DMS153 (cell line): ENCODE measurements at regions not wholly inside any gene's neighbourhood (a gene's known extent, or its start where the extent isn't known, plus 50 kb on each side); places are given as distances from the start of the nearest gene placed in this dataset.
"Not testable (repeated sequence)": the region's sequence is repeated elsewhere in the genome, so short reads cannot be mapped to it uniquely, and the experiment has no call there.

Experiments
- DNase-seq: peaks from one replicate; lab custom pipeline; 2025; lab: John Stamatoyannopoulos, UW

DNA sequence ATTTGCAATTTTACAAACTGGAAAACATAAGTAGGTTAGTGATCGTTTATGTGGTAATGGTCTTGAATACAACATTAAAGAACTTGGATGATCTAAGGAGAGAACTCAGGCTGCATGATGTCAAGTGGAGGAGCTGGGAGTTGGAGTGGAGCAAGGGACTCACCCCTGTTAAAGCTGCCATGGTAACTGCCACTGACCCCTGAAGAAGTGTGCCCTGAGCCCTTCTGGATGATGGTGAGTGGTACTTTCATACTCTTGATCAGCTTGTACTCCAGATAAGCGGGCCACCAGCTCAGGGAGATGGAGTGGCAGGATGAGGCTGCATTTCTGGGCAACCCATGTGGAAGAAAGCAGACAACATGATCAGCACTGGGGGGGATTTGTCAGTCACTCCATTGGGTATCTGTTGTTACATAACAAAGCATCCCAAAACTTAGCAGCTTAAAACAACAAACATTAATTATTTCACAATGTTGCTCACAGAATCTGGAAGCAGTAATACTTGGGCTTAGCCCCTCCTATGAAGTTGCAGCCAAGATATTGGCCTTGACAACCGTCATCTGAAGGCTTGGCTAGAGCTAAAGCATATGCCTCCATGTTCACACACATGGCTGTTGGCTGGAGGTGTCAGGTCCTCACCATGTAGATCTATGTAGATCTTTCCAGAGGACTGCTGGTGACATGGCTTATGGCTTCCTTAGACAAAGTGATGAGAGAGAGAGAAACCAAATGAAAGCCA lies 213.8 kb downstream of the DUSP10 start:
- DNase-seq = no peak

DNA sequence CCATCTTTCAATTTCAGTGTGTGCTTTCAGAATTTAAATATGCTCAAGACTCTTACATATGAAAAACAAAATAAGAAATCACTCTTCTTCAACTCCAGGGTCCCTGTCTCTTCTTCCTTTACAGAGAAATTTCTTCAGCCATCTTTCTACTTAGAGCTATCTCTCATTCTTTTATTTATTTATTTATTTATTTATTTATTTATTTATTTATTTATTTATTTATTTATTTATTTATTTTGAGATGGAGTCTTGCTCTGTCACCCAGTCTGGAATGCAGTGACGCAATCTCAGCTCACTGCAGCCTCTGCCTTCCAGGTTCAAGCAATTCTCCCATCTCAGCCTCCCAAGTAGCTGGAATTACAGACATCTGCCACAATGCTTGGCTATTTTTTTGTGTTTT lies 211.7 kb downstream of the DUSP10 start:
- DNase-seq = not testable (repeated sequence)

- DNase-seq = no peak
These were observed 211.1 kb downstream of the DUSP10 start for GRCh38 chr1:221530791-221531190.

DNA sequence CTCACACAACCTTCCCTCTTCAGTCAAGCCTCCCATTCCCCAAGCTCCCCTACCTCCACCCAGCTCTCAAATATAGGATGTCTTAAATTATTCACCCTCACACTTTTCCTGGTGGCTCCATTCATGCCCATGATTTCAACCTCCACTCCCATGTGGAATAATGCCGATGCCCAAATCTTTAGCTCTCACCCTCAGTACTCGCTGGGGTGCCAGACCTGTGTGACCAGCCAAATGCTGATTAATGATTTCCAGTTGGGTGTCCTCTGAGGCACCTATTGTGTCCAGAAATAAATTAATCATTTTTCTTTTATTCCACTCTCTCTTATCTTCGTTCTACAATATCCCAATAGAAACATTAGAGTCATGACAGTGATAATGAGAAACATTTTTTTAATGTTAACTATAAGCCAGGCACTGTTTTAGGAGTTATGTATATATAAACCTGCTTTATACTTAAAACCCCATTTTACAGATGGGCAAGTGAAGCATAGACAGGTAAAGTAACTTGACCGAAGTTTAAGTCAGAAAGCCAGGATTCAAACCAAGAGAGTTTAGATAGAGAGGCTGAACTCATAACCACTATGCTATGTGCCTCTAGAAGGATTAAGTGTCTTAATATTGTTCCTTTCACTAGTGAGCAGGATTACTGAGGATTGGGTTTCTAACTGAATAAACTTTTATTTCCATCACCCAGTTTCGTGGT lies 209.7 kb downstream of the DUSP10 start:
- DNase-seq = no peak

DNA sequence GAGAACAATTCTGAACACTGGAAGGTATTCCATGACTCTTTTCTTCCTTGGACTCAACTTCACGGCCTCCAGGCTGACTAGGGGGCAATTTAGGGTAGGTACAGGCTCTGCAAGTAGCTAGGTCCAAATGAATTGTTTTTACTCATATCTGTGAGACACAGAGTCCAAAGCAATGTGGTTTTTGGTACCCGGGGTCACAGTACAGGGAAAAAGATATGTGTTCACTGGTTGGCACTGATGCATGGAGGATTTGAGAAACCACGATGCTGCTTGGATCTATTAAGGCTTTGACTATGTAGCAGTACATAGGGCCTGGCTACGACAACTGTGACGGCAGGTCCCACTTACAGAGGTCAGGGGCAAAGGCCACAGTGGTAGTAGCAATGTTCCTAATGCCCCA lies 200.6 kb downstream of the DUSP10 start:
- no peak for DNase-seq

- peak; percentile 23 for DNase-seq
These were observed 198.3 kb downstream of the DUSP10 start for GRCh38 chr1:221543529-221544120.

GRCh38 chr1:221548942-221549341 lies 192.9 kb downstream of the DUSP10 start:
- DNase-seq = no peak

GRCh38 chr1:221549815-221550214 lies 192.1 kb downstream of the DUSP10 start:
- DNase-seq = no peak

- not testable (repeated sequence) for DNase-seq
These were observed 189.1 kb downstream of the DUSP10 start for GRCh38 chr1:221552792-221553191.

GRCh38 chr1:221555689-221556433 lies 186.0 kb downstream of the DUSP10 start:
- no peak for DNase-seq

- DNase-seq = no peak
These were observed 185.5 kb downstream of the DUSP10 start for GRCh38 chr1:221556435-221556834.

GRCh38 chr1:221557013-221557412 lies 184.9 kb downstream of the DUSP10 start:
- no peak for DNase-seq

GRCh38 chr1:221558396-221558795 lies 183.5 kb downstream of the DUSP10 start:
- DNase-seq = no peak

- DNase-seq = no peak
These were observed 182.0 kb downstream of the DUSP10 start for GRCh38 chr1:221559911-221560310.

DNA sequence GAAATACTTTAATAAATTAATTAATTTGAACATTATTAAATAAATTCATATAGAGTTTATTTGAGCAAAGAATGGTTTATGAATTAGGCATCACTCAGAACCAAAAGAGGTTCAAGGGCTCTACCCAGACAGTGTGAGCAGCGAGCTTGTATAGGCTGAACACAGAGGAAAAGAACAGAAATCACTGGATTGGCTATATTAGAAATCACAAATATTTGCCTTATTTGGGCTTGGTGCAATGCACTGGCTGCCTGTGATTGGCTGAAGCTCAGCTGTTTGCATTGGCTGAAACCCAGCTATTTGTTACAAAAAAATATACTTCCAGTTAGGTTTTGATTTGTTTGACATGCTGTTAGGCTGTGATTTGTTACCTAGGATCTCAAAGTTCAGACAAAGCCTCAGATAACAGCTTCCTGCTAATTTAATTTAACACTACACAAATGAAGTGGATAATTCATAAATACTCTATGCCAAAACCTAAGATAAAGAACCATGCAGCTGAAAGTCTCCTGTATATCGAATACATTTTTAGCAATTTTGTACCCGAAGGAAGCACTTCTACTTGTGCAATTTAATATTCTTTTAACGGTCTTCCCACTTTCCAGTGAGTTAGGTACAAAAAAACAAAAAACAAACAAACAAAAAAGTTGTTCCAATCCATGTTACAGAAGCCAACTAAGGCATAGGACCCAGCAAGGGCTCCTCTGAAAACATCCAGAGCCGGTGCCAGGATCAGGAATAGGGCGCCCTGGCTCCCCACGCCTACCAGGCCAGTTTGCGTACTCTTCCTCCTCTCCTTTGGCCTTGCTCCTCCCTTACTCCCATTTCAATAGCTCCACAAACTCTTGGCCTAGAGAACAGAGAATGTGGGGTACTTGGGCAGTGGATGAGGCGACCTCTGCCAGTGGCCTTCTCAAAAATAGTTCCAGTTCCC lies 179.1 kb downstream of the DUSP10 start:
- no peak for DNase-seq

DNA sequence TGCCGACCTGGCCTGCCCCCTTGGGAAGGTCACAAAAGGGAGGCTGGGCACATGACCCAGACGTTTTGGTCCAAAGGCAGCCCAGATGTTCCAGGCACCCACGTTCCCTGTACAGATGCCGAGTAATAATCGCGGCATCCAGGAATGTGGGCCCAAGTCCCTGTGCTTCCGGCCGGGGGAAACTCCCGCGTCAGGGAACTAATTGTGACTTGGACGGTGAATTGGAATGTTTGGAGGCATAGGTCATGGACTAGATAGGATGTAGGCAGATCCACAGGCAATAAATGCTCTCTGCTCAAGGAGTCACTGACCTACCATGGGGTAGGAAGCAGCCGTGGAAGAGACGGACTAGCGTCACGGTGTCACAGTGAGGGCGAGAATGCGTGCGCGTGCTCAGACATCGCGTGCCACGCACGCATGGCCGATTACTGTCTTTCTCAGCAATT lies 178.4 kb downstream of the DUSP10 start:
- DNase-seq = no peak

GRCh38 chr1:221564891-221565290 lies 177.0 kb downstream of the DUSP10 start:
- no peak for DNase-seq

DNA sequence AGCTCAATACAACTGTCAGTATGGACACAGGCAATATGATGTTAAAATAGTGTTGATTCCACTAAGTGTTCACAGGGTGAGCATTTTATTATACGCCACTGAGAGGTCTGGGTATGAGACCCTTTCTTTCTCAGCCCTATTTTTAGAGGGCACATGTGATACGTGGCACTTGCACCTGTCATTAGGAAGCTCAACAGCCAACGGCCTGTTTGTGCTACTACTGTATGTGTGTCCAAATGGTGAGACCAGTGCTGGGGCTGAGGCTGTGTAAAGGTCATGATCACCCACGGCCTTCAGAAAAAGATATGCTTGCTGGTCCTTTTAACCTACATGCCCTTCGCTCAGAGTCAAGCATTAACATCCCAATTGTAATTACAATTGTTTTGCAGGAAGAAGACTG lies 176.2 kb downstream of the DUSP10 start:
- no peak for DNase-seq

DNA sequence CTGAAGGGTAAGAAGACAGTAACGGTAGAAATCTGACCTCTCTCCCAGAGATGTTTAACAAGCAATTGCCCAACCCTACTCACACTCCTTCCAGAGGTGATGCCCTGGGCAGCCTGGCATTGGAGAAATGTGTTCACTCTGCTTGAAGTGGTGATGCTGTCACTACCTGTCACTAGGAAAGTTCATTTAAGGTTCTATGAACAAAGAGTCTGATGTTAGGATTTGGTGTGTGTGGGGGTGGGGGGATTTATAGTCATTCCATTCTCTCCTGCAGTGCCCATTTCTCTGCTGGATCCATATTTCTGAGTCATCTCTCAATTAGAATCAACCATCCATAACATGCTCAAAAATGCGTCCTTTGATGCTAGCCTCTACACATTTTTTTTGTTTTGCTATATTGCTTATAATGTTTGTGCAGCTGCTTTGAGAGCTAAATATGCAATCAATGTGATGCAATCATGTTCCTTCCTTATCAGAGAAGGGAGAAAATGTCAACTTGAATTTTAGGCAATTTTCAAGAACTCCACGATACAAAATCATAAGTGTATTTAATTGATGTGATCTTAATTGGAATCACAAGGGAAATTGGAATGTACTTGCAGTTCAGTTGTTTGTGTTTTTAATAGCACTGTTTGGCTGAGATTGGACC lies 173.9 kb downstream of the DUSP10 start:
- no peak for DNase-seq

DNA sequence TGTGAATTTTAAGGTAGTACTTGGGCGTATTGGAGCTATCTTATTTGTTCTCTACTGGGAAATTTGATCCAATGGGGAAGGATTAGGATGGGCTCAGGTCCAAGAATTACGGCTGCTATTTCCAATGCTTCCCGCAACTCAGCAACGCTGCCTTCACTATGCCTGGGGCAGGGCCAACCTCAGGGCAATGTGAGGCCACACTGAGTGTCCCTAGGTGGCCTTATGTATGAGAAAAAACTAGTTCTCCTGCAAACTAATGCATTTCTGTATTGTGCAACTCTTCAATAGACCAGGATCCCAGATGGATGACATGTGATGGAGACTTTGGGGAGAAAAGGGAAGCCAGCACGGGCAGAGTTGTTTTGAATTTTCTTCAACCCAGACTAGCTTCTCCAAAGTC lies 168.1 kb downstream of the DUSP10 start:
- DNase-seq = no peak

DNA sequence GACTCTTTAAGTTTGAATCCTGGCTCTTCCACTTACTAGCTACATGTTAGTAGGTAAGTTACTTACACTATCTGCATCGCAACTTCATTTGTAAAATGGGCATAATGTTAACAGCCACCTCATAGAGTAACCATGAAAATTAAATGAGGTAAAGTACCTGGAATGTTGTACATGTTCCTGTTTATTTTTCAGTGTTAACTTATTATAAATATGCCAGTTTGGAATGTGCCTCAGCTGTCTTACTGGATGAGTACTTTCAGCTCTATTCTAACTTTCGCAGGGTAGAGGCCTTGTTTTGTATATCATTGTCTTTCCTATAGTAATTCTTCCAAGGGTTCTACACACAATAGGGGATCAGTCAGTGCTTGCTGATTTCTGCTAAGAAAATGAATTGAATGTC lies 167.4 kb downstream of the DUSP10 start:
- DNase-seq = no peak
